NCI-H2107 (cell line): ENCODE measurements at regions not wholly inside any gene's neighbourhood (a gene's known extent, or its start where the extent isn't known, plus 50 kb on each side); places are given as distances from the start of the nearest gene placed in this dataset.

Source experiments
- DNase-seq: peaks from one replicate; lab custom pipeline; 2025; lab: John Stamatoyannopoulos, UW

DNA sequence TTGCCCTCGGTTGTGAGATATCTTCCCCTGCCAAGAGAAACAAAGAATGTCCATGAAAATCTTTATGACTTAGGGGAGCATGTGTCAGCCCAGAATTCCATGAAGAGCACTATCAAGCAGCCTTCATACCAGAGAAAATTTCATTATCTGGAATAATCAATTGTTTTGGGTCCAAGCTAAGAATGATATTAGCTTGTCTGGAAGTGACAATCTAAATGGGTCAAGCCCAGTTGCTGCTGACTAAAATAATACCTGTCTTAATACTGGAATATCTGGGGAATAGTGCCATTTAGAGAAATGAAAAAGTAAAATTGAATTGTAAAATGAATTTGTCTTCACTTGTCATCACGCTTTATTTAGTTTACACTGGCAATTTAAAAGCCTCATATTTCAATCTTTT, 407.4 kb downstream of the PLA2G4A start:
- no peak for DNase-seq

DNA sequence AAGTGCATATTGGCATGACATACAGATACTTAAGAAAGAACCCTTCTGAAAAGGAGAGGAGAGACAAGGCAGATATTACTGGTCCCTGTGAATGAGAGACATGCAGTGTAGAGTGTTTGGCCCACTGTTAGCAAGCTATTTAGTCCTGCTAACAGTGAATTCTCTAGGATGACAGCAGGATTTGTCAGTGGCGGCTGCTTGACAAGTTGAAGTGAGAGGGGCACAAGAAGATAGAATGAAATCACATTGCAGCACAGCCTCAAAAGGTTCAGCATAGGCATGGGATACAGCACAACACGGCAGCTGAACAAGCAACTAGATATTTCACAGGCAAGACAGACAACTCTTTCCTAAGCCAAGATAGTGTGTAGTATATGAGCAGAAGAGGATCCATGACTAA, 407.9 kb downstream of the PLA2G4A start:
- no peak for DNase-seq

DNA sequence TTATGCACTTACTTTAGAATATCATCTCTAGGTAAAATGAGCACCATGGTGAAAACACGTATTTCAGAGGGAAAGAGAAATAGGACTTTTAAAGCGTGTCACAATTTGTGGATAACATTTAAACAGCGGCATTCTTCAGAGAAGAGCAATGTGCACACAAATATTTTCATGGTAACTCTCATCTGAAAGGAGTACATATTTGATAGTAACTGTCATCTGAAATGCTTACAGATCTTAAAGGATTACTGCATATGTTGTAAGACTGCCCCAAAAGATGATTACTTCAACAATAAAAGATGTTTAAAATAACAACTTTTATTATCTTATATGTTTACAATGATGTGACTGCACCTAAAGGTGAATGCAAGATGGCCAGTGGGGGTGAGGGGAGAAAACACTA, 408.8 kb downstream of the PLA2G4A start:
- no peak for DNase-seq

DNA sequence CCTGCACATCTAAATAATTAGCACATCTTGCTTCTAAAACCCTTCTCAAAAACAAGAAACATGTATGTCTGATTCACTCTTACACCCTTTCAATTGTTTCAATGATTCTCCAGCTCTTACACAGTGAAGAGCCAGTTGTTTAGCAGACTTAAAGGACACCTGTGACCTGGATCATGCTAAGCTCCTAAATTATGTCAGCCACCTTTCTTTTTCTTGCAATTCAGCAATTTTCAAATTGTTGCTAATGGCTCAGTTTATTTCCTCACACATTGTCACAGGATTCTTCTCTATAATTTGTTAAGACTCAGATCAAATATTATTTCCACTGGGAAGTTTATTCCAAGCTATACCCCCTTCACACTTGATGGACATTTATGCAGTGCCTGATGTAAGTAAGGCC, 413.2 kb downstream of the PLA2G4A start:
- DNase-seq = no peak

DNA sequence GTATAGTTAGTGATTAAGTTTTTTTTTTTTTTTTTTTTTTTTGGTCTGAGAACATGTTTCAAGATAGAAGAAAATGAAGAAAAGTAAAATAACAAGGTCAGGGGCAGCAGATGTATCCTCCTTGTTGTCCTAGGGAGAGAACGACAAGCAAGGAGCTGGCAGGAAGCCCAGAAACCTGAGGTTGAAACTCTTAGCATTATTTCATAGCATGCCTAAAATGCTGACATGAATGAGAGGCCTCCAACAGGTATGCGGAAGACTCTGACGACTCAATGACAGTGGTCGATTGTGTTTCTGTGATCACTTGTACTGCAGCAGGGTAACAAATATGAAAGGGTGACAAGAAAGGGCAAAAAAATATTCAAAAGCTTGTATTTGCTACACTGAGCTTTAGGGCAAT, 415.9 kb downstream of the PLA2G4A start:
- peak; percentile 61 for DNase-seq

DNA sequence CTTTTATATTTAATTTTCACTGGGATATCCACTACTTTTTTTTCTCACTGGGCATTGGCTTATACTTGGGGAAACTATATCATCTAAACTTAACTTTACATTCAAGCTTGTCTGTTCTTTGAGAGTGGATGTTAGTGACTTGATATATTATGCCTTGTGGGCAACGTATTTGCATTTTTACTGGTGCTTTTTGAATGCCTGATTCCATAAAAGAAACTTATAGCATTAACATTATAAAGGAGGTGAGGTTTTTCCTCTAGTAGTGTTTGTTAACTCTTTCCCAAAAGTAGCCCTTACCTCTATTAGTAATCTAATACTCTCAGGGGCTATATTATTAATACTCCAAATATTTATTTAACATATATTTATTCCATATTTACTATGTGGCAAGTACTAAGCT, 416.5 kb downstream of the PLA2G4A start:
- no peak for DNase-seq

DNA sequence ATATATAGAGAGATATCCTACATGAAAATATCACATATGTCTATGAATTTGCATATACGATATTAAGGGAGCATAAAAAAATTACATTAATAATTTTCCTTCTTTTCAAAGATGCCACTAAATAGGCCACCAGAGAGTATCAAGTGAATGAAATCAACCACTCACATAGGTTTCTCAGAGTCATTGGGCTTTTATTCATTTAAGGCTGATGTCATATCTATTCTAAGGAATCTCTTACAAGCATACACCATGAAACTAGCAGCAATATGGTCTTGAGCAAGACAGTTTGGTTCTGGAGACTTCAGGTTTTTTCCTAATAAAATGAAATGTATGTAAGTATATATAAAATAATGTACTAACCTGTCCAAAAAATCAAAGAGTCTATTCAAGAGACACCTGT, 420.4 kb downstream of the PLA2G4A start:
- DNase-seq = no peak

DNA sequence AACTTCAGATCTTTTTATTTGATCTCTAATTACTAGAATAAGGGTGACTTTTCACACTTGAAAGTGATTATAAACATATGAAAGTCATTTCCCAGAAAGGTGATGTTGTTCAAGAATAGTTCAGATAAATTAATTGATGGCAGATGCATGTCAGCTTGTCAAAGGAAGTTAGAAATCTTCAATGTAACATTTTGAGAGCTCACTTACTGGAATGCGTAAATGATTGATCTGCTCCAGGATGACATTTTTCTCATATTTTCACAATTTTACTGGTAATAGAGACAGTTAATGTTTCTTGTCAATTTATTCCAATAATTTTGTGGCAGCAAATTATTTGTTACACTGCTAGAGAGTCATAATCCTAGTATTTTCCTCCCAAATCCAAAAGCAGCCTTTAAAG, 424.2 kb downstream of the PLA2G4A start:
- DNase-seq = no peak

DNA sequence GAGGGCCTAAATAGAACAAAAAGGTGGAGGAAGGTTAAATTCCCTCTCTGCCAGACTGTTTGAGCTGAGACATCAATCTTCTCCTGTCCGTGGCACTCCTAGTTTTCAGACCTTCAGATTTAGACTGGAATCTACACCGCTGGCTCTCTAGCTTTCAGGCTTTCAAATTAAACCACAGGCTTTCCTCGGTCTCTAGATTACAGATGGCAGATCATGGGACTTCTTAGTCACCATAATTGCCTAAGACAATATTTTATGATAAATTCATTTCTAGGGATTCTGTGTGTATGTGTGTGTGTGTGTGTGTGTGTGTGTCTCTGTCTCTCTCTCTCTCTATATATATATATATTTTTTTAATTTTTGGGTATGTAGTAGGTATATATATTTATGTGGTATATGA, 428.7 kb downstream of the PLA2G4A start:
- DNase-seq = no peak

DNA sequence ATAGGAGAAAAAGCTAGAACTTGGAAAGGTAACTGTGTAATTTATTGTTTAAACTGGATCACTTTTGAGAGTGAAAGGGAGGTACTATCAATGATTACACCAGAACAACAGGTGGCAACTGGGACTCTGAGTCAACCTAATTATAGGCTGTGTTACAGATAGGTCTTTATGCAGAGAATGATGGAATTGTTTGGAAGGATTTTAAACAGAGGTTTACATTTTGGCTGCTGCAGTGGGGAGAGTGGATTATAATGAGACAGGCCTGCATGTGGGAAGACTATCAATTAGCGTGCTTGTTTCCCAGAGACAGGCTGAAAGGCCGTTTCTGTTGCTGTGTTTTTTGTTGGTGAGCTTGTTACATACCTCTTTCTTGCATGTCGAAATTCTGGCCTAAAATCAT, 432.9 kb downstream of the PLA2G4A start:
- DNase-seq = peak; percentile 16

DNA sequence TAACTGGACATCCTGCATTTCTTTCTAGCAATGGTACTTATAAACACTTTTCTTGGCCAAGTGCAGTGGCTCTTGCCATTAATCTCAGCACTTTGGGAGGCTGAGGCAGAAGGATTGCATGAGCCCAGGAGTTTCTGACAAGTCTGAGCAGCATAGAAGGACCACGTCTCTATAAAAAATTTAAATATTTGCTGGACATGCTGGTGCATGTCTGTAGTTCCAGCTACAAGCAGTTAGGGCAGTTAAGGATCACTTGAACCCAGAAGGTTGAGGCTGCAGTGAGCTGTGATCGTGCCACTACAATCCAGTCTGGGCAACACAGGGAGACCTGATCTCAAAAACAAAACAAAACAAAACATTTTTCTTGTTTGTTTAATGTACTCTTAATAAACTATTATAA, 434.0 kb downstream of the PLA2G4A start:
- DNase-seq = no peak

DNA sequence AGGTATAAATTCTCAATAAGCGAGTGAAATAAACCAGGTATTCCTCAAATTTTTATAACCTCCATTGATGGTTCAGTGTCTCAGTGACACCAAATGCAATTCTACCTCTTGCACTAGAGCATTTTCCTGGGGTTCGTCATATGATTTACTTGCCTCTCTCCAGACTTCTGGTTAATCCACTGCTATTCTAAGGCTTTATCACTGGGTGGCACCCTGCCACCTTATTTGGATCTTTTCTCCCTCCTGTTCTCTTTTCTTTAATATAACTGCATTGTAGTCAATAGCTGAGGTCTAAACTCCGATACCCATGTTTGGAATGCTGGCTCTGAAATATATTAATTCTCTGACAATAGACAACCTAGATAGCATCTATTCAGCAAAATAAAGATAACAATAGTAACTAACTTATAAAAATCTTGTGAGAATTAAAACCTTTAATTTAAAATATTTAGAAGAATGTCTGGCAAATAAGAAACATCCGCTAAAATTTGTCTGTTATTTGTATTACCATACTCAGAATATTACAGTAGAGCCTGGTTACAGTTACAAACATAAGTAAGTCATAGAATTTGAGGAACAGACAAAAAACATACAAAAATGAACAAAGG, 436.4 kb downstream of the PLA2G4A start:
- DNase-seq = peak; percentile 70

DNA sequence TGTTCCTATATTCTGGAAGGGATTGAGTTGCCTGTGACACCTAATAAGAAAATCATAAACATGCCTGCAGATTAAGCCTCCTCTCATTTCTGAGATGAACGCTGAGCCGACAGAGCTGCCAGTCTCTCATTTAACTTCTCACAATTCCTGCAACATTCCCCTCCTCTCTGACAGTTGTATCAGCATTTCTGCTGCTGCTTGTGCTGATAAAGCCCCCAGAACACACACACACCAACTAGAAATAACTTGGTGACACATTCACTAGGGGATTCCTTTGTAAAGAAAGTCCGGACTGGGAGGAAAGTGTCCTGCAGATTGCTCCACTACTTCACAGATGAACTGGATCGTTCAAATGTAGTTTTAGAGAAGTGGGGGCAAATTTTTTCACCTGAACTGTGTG, 437.3 kb downstream of the PLA2G4A start:
- no peak for DNase-seq

DNA sequence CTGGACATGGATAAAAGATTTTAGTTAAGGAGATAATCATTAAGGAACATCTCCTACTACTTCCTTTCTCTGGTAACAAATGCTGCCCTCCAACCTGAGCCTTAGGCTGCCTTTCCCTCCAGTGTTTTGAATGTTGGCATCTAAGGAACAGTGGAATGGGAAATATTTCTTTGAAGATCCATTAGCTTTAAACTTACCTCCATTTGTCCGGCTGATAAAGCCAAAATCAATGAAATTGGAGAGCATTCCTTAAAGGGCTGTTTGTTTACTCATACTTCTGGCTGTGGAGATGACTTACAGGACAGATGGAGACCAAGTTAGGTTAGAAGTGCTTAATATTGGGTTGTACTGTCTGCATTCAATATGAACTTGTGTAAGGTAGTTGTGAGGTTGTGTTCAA, 439.1 kb downstream of the PLA2G4A start:
- no peak for DNase-seq

DNA sequence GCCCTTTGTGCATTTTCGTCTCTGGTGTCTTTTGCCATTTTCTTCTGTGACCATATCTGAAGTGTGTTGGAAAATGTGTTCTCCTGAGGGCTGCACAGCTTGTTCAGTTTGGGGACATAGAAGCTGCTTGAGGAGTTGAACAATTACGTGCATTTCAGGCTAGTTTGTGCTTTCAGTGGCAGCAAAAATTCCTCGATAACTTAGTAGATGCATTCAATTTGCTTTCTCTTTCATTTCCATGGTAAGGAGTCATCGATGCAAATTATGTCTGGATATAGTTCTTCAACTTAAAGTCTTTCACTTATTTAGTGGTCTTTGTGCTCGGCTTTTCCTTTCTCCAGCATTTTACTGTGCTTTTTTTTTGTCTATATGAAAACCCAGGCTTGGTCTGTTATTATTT, 441.5 kb downstream of the PLA2G4A start:
- no peak for DNase-seq

DNA sequence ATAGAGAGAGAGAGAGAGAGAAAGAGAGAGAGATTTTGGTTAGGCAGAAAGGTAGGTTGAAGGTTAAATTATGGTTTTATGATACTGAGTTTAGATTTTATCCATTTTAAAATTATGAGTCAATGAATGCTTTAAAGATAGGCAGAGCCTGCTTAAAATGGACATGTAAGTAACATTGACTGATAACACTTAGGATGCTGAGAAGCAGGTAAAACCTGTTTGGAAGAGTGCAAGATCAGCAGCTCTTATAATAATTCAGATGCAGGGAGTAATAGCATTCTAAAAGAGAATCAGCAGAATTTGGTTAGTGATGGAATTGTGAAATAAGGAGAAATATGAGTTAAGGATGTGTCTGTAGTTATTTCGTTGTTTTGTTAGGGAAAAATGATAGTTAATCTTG, 446.6 kb downstream of the PLA2G4A start:
- no peak for DNase-seq

DNA sequence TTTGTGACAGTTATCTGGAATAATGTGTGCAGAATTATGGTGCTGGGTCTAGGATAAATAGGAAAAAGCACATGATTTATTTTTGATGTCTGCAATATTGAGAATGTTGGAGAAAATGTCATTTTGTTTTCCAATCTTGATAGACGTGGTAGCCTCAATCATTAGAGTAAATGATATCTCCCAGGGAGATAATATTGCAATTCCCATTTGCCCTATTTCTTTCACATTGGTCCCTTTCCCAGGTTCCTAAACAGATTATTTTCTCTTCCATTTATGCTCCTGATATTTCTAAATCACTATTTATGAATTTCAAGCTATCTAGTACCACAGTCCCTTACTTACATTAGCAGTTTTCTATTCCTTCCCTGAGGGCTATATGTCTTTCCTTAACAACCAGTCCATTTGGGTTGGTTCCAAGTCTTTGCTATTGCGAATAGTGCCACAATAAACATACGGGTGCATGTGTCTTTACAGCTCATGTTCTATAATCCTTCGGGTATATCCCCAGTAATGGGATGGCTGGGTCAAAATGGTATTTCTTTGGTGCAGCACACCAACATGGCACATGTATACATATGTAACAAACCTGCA, 447.3 kb downstream of the PLA2G4A start:
- DNase-seq = no peak

DNA sequence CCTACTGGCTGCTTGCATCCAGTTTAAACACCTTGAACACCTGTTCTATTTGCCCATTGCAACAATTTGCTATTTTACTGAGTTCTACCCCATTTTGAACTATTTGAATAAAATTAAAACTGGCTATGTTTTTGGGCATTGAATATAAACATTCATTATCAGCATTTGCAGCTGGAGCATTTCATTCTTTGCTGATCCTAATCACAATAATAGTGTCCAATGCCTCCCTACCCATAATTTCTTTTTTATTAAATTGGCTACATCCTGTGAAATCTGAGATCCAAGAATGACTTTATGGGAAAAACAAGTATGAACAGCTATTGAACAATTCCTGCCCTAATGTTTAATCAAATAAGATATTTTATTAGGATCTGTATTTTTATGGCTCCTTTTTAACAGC, 447.9 kb downstream of the PLA2G4A start:
- no peak for DNase-seq

DNA sequence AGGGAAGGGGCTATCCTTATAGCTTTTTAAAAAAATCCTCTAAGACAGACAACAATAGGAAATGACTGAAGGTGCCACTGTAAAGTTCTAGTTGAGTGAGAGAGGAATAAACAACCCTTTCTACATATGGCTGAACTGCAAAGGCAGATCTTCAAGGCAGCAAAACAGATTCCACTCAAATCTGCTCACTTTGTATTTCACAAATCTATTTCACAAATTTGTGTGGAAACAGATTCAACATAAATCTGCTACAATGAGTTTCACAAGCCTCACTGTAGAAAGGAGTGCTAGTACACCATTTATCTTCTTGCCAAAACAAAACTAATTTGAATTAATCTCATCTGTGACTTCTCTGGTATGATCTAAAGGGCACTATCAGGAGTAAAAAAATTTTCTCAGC, 451.3 kb downstream of the PLA2G4A start:
- DNase-seq = no peak

DNA sequence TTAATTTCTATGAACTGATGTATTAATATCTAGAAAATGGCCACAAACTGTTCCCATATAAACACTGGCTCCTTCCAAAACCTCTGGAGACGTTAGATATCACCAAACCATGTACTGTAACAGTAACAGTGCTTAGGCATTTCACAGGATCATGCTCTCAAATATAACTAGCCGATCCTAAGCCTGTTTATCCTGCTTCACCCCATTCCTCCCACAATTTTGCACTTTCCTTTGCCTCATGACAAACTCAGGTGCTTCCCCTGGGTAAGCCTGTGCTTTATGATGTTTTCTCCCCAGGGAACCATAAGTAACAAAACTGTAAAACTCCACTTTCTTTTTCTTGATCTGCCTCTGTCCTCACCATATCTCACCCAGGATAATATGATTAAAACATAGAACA, 452.3 kb downstream of the PLA2G4A start:
- DNase-seq = no peak

DNA sequence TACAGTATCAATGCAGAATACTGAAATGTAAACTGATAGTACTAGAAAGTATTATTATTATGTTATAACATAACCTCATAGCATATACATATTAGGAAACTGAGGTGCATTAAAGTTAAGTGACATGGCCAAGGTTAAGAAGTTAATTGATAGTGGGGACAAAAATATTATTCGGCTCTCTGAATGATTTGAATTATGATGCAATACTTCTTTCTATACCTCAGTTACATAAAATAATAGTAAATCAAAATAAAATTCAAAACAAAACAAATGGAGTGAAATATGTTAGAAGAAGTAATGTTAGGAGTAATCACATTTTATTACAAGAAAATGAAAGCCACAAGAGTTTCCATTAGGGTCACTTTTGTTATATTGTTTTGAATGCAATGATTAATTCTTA, 455.2 kb downstream of the PLA2G4A start:
- no peak for DNase-seq

DNA sequence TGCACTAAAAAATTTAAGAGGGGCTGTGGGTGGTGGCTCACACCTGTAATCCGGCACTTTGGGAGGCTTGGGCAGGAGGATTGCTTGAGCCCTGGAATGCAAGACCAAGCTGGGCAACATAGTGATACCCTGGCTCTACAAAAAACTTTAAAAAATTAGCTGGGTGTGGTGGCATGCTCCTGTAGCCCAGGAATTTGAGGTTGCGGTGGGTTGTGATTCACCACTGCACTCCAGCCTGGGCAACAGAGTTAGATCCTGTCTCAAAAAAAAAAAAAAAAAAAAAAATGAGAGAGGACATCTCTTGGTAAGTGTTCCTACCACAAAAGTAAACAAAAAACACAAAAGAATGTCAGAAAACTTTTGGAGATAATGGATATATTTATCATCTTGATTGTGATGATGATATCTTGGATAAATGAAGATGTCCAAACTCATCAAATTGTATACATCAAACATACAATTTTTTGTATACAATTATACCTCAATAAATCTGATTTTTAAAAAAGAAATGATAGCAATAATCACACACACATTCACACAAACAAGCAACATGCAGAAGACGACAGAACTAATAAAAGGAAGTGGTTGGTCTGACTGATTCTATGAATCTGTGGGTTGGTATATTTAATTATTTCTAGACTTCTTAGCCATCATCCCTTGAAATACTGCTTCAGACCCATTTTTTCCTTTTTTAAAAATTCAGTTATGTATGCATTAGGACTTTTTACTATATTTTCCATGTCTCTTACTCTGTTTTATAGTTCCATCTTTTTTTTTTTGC, 465.9 kb downstream of the PLA2G4A start:
- DNase-seq = no peak

DNA sequence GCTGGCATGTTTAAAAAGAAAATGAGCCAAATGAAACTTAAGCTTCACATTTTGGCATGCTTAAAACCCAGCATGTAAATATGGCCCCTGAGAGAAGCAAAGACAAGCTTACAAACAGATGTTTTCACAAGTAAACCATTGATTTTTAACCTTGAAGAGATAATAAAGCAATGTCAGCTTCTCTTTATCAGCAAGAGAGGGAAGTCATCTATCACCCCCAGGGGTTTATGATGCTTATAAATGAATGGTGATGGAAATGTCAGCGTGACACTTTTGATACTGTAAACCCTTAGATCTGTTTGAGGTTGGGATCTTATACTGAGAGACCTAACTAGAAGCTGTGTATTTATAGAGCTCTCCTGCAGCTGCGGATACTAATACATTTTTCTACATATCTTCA, 471.3 kb downstream of the PLA2G4A start:
- no peak for DNase-seq
